Adrenal gland (tissue), 5 donors: ENCODE measurements at regions not wholly inside any gene's neighbourhood (a gene's known extent, or its start where the extent isn't known, plus 50 kb on each side); places are given as distances from the start of the nearest gene placed in this dataset.

Experiments used
- CTCF ChIP-seq, 6 experiments: fragments of 450-650 bp in 4 of 6; fragments of 200-600 bp in 2 of 6; sonication (generic) in 1 of 6; IDR thresholded peaks; 1 replicate in 5 of 6; 2 replicates in 1 of 6; pipeline versions ENCODE4 v1.5.1 to v1.8.0; 2016 to 2021; ENCODE audit warnings: antibody characterized with exemption in 6 of 6, mild to moderate bottlenecking in 2 of 6, moderate library complexity in 1 of 6
- POLR2A ChIP-seq, 2 donors: fragments of 450-650 bp; IDR thresholded peaks; one replicate each; pipeline ENCODE4 v1.6.1; 2017; ENCODE audit warnings: antibody characterized with exemption in 2 of 2, mild to moderate bottlenecking in 2 of 2, moderate library complexity in 1 of 2
- donor health status: DM: no; HTN: no; CAD: no.

- TF ChIP-seq POLR2A (IDR thresholded peaks at IDR 0.05), result no peak
- no peak for TF ChIP-seq CTCF (IDR thresholded peaks at IDR 0.05)
These were observed 376.3 kb upstream of the ACTBL2 start for GRCh38 chr5:57858905-57859304.
